GM12891 (cell line): ENCODE measurements at regions not wholly inside any gene's neighbourhood (a gene's known extent, or its start where the extent isn't known, plus 50 kb on each side); places are given as distances from the start of the nearest gene placed in this dataset.

ENCODE experiments used
- PAX5 ChIP-seq: IDR thresholded peaks from 2 replicates; pipeline ENCODE4 v1.6.1; 2011; ENCODE audit warnings: low read length, moderate library complexity, mild to moderate bottlenecking; ENCODE audit not compliant: insufficient read depth, severe bottlenecking
- POLR2A ChIP-seq: IDR thresholded peaks from 2 replicates; pipeline ENCODE4 v1.6.1; 2011; ENCODE audit warnings: low read depth, low read length, control low read depth
- POLR2AphosphoS5 ChIP-seq: IDR thresholded peaks from 2 replicates; pipeline ENCODE4 v1.6.1; 2011; ENCODE audit warnings: low read depth, low read length, control low read depth
- POU2F2 ChIP-seq: IDR thresholded peaks from 2 replicates; pipeline ENCODE4 v1.6.1; 2011; ENCODE audit warnings: low read depth, mild to moderate bottlenecking, control low read depth, low read length, moderate library complexity
- SPI1 ChIP-seq: IDR thresholded peaks from 2 replicates; pipeline ENCODE4 v1.6.1; 2011; ENCODE audit warnings: low read depth, low read length, control low read depth
- TAF1 ChIP-seq: IDR thresholded peaks from 2 replicates; pipeline ENCODE4 v1.6.1; 2011; ENCODE audit warnings: low read depth, low read length, control low read depth

DNA sequence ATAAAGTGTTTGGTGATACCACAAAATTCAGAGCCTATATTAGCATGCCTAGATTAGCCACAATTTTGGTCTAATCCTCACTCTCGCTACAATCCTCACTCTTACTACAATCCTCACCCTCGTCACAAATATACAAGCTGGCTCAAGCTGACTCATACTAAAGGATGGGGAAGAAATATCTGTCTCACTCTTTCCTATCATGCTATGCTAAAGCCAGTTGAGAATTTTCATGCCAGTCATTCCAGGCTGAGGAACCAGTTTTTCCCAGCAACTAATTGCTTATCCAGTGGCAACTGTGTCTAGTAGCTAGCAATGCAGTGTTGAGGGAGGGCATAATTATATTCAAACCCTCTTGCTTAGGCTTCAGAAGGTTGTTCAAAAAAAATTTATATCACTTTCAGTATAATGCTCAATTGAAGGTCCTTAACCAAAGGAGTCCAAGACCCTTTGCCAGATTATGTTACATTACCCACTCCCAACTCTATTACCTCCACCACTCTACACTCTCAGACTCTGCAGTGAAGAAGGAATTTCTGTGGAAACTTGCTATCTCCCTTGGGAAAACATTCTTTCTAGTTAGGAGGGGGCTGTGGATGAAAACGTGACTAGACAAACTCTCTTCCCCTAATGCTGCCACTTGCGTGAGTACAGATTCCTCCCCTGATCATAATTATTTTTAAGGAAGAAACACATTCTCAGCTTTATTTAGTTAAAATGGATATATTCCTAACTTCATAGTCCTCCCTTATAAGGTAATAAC lies 810.3 kb upstream of the ACO1 start:
- TF ChIP-seq POLR2AphosphoS5 (no peak), POLR2A (no peak), TAF1 (no peak), SPI1 (no peak), POU2F2 (no peak), PAX5 (no peak)
